GM06990 (cell line): ENCODE measurements at regions not wholly inside any gene's neighbourhood (a gene's known extent, or its start where the extent isn't known, plus 50 kb on each side); places are given as distances from the start of the nearest gene placed in this dataset.
"Not testable (repeated sequence)": the region's sequence is repeated elsewhere in the genome, so short reads cannot be mapped to it uniquely, and the experiment has no call there.

Source experiments
- DNase-seq: peaks from one replicate; pipeline ENCODE4 v3.0.0-alpha.2; 2011; ENCODE audit not compliant: insufficient read length; ENCODE audit errors: extremely low read depth
- H3K27me3 ChIP-seq: replicated peaks from 2 replicates; pipeline ENCODE4 v1.6.0; 2011; ENCODE audit warnings: low read length; ENCODE audit not compliant: control insufficient read depth, insufficient read depth
- H3K36me3 ChIP-seq: 2 replicates; pipeline ENCODE4 v1.5.1; 2011; ENCODE audit warnings: low read length; ENCODE audit not compliant: control insufficient read depth, insufficient read depth
- H3K4me3 ChIP-seq: replicated peaks from 2 replicates; pipeline ENCODE4 v1.5.1; 2011; ENCODE audit warnings: low read depth, mild to moderate bottlenecking, control low read depth, low read length
- TF ChIP-seq, protein P1 (sequence below): IDR thresholded peaks from 2 replicates; pipeline ENCODE4 v1.5.1; 2011; ENCODE audit warnings: low read length, control low read depth, mild to moderate bottlenecking, inconsistent platforms; ENCODE audit not compliant: insufficient read depth, poor library complexity, severe bottlenecking

- no peaks in the 10 kb centered on the region for H3K27me3 ChIP-seq
- TF ChIP-seq, protein P1, sequence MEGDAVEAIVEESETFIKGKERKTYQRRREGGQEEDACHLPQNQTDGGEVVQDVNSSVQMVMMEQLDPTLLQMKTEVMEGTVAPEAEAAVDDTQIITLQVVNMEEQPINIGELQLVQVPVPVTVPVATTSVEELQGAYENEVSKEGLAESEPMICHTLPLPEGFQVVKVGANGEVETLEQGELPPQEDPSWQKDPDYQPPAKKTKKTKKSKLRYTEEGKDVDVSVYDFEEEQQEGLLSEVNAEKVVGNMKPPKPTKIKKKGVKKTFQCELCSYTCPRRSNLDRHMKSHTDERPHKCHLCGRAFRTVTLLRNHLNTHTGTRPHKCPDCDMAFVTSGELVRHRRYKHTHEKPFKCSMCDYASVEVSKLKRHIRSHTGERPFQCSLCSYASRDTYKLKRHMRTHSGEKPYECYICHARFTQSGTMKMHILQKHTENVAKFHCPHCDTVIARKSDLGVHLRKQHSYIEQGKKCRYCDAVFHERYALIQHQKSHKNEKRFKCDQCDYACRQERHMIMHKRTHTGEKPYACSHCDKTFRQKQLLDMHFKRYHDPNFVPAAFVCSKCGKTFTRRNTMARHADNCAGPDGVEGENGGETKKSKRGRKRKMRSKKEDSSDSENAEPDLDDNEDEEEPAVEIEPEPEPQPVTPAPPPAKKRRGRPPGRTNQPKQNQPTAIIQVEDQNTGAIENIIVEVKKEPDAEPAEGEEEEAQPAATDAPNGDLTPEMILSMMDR = no peak
- H3K4me3 ChIP-seq = no peak overlapping the region
- no peak for DNase-seq
- no peaks in the 10 kb centered on the region for H3K36me3 ChIP-seq
Observed at GRCh38 chr13:90605664-90606063, 741.8 kb upstream of the MIR17HG start.

GRCh38 chr13:90606921-90607320, 740.6 kb upstream of the MIR17HG start:
- H3K36me3 ChIP-seq, H3K4me3 ChIP-seq, H3K27me3 ChIP-seq, DNase-seq: not testable (repeated sequence)

GRCh38 chr13:90612391-90612790, 735.1 kb upstream of the MIR17HG start:
- Histone ChIP-seq H3K27me3 (no peaks in the 10 kb centered on the region), H3K36me3 (no peaks in the 10 kb centered on the region), H3K4me3 (no peak overlapping the region)
- TF ChIP-seq, protein P1 = no peak
- no peak for DNase-seq

DNA sequence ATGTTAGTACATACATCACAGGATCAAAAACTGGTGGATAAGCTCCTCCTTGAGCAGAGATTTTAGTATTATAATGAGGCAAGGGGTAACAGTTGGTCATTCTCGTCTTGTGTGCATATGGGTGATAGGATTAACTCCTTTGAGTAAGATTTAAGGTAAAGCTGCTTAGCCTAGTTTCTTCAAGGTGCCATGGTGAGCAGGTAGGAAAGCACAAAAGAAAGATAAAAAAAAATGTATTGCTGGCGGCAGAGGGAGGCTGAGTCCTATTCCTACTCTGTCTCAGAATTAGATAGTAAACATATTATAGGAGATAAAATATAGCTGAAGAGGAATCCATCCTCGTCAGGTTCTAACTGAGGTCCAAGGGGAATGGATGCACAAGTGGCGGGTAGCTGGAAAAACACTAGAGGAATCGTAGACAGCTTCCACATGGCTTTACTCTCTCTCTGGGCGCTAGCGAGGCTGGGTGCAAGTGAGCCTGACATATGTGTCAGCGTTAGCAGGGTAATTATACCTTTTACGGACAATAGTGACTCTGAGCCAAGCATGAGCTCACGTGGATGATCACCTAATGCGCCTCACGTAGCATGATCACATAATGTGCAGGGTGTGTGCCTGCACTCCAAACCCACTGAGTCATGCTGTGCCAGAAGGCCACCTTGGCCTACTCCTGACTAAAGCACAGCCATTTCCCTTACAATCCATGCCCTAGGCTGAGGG, 734.3 kb upstream of the MIR17HG start:
- Histone ChIP-seq H3K36me3 (no peaks in the 10 kb centered on the region), H3K27me3 (no peaks in the 10 kb centered on the region), H3K4me3 (no peak overlapping the region)
- TF ChIP-seq, protein P1 = no peak
- no peak for DNase-seq

- no peaks in the 10 kb centered on the region for H3K27me3 ChIP-seq
- TF ChIP-seq, protein P1 = no peak
- DNase-seq = no peak
- H3K4me3 ChIP-seq = no peak overlapping the region
- H3K36me3 ChIP-seq = no peaks in the 10 kb centered on the region
Observed at GRCh38 chr13:90615236-90615635, 732.3 kb upstream of the MIR17HG start.

GRCh38 chr13:90615767-90616166, 731.7 kb upstream of the MIR17HG start:
- Histone ChIP-seq H3K4me3 (no peak overlapping the region), H3K36me3 (no peaks in the 10 kb centered on the region), H3K27me3 (no peaks in the 10 kb centered on the region)
- TF ChIP-seq, protein P1 = no peak
- no peak for DNase-seq
